Caki2 (cell line): ENCODE measurements at regions not wholly inside any gene's neighbourhood (a gene's known extent, or its start where the extent isn't known, plus 50 kb on each side); places are given as distances from the start of the nearest gene placed in this dataset.
A peak's percentile ranks its signal among the peaks of the same experiment; 100 is the strongest.

Source experiments
- DNase-seq: peaks from one replicate; pipeline ENCODE4 v3.0.0-alpha.2; 2015; ENCODE audit warnings: low read depth
- in situ Hi-C: cut with HindIII; loops from 2 replicates; pipeline ENCODE4 v1.10.0; 2016; ENCODE audit warnings: low sequenced_read_pairs, low pct_unique_long_range_greater_than_20kb, mixed read lengths

DNA sequence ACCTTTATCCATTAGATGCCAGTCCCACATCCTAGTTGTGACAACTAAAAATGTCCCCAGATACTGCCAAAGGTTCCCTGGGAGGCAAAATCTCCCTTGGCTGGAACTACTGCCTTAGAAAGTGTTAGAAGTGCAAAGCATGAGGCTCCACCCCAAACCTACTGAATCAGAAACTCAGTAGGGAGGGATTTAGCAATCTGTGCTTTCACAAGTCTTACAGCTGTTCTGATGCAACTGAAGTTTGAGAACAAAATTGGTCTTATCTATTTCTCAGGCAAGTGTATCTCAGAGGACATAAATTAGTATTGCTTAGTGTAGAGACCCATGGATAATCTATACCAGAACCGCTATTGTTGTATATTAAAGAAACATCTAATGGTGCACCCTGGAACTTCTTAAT, 70.2 kb downstream of the CLDN1 start:
- no peak for DNase-seq
- in situ Hi-C loops: no loop called here

DNA sequence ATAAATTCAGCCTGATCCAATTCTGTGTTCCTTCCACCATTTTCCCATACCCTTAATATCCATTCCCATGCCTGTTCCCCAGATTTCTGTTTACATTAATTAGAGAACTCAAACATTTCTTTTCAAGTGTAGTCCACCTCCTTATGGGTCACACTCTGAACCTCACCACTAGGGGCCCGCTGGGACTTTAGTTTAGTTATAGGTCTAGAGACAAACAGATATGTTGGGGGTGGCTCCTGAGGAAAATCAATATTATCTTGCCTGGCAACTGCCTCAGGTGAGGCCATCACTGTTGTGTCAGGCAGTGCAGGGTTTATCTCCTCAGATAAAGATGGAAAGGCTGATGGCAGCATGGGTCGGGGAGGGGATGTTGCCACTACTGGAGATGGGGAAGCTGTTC, 72.8 kb downstream of the CLDN1 start:
- no peak for DNase-seq
- in situ Hi-C loops: no loop called here

DNA sequence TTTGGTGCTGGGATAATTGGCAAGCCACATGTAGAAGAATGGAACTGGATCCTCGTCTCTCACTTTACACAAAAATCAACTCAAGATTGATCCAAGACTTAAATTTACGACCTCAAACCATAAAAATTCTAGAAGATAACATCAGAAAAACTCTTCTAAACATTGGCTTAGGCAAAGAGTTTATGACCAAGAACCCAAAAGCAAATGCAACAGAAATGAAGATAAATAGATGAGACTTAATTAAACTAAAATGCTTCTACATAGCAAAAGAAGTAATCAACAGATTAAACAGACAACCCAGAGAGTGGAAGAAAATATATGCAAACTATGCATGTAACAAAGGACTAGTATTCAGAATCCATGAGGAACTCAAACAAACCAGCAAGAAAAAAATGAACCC, 80.1 kb downstream of the CLDN1 start:
- DNase-seq: no peak
- in situ Hi-C loops: no loop called here

DNA sequence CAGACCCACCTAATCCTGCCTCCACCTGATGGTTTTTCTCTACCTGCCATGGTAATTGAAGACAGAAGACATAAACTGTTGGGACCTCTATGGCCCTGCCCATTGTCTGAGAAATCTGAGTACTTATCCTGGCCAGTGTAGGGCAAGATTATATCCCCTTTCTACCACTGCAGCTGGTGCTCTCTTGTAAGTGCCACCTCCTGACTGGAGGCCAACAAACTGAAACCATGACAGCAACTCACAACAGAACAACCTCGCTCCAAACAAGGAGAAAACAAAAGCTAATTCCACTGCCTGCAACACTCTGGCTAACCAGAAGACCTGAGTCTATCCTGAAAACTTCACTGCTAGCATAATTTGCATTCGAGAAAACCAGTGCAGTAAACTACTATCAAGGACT, 82.9 kb downstream of the CLDN1 start:
- no peak for DNase-seq
- in situ Hi-C loops: no loop called here

DNA sequence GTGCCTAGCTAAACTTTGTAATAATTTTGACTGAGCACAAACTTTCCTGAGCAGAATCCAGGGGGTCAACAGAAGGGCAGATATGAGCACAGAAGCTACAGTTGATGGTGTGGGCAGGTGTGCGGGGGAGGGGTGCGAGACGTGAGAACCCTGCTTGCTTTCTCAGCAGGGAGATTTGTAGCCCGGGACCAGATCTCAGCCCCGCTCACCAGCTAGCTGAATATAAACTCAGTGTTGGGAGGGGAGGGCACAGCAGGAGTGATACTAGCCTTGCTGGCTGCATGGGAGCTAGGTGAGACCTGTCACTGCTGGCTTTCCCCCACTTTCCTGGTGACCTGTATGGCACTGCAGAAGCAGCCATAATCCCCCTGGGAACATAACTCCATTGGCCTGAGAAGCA, 83.4 kb downstream of the CLDN1 start:
- in situ Hi-C loops: no loop called here
- no peak for DNase-seq

DNA sequence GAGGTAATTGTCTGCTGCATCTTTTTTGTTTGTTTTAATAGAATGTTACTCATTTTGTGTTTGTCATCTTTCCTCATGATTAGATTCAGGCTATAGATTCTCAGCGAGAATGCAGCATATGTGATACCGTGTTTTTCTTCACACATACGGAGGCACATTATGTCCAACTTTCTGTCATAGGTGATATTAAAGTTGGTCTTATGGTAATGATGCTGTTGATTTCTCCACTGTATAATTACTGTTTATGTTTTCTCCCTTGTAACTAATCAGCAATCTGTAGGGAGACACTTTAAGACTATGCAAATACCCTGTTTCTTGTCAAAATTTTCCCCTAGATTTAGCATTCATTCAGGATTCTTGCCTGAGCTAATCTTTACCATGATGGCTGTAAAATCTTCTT, 87.6 kb downstream of the CLDN1 start:
- no peak for DNase-seq
- in situ Hi-C loops: no loop called here

DNA sequence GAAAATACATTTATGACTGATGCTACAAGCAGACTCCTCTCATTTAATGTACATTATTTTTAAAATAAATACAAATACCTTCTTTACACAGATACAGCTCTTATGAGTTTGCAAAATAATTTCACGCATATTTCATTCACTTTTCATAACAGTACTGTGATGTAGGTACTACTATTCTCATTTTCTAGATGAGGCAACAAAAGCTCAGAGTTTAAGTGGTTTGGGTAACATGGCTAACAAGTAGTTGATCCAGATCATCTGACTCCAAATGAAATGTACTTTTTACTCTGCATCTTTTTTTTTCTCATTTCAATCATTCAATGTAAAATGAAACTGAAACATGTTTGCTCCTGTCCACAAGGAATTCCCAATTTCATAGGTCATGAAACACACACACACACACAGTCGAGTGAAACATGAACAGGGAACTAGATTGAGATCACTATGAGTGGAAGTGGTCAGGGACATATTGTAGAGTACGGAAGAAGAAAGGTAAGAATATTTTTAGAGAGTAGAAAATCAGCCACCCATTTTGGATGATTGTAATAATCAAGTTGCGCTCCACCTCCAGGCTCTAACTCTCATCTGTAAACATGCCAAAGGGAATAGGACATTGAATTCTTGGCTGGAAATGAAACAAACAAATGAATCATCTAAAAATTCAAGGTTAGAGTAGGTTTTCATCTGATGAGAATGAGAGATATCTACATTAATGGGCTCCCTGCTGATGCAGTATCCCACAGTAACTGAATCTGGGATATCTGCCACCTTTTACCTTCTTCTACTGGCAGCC, 92.4 kb downstream of the CLDN1 start:
- in situ Hi-C loops: no loop called here
- peak; percentile 71 for DNase-seq

DNA sequence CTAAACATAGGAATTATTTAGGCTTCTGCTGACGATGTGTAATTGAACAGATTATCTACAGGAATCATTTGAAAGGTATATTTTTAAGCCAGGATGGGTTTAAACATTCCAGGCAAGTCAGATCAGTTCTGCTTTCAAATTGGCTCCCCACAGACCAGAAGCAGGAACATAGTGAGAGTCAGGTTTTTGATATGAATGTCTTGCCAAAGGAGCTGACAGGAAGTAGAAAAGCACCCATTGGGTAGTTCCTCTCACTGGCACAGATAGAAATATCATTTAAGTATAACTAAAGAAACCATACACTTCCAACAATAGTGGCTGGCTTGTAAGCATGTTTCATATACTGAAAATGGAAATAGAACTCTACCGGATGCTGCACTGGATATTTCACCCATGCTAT, 95.2 kb downstream of the CLDN1 start:
- DNase-seq: no peak
- in situ Hi-C loops: no loop called here

DNA sequence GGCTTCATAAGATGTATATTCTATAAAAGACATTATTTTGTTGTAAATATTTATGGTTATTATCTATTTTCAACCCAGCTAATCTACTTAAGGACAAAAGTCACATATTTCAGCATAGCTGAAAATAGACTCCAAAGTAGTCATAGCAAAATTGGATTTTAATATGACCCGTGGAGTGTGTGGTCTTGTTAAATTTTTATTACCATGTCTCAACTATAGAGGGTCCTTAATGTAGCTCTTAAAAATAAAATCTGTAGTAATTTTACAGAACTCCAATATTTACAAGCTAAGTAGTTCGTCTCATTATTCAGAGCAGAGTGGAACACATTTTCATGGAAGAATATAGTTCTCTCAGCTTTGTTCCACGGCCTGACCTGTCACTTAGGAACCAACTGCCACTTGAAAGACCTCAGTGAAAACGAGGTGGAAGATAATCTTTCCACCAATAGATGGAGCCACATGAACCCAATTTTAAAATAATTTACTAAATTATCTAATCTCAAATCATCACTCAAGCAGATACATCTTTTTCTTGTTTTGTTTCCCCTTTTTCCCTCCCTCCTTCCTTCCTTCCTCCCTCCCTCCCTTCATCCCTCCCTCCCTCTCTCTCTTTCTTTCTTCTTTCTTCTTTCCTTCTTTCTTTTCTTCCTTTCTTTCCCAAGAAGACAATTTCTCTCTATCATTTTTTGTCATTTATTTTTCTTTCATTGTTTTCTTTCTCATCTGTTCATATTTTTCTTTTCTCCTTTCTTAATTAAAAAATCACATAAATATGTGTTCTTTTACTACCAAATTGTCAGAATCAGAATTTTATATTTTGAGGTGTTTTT, 97.2 kb downstream of the CLDN1 start:
- DNase-seq: peak; percentile 46
- in situ Hi-C loops: loop anchor here (25.0 kb wide), 1 partner anchor 263 kb away; no protein-coding TSS in a partner anchor

DNA sequence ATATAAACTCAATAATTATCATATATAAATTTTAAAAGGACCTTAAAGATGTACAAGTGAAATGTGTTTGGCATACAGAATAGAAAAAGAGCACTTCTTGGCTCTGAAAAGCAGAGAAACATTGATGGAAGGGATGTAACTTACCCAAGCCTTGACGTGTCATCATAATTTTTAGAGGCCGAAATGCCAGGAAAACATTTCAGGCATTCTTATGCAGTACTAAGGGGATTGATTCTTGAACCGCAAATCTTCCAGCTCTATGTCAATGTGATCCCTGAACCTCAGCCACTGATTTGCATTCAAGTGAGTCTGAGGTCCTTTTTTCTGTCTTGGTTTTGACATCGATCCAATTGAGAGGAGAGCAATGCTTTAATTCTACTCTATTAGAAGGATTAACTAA, 97.8 kb downstream of the CLDN1 start:
- in situ Hi-C loops: loop anchor here (25.0 kb wide), 1 partner anchor 262 kb away; no protein-coding TSS in a partner anchor
- no peak for DNase-seq

DNA sequence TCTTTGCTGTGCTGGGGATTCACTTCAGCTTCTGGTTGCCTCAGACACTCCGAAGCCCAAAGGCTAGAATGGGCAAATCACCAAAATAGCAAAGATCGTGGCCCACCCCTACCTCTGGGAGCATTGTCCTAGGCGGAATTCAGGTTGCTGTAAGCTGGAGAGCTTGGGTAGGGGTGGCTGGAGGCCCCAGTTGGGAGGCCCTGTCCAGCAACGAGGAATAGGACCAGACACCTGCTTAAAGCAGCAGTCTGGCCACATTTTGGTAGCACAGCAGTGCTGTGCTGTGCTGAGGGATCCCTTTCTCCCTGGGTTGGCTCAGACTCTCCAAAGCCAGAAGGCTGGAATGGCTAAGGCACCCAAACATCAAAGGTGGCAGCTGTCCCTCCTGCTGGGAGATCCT, 99.3 kb downstream of the CLDN1 start:
- no peak for DNase-seq
- in situ Hi-C loops: loop anchor here (25.0 kb wide), 1 partner anchor 261 kb away; no protein-coding TSS in a partner anchor

DNA sequence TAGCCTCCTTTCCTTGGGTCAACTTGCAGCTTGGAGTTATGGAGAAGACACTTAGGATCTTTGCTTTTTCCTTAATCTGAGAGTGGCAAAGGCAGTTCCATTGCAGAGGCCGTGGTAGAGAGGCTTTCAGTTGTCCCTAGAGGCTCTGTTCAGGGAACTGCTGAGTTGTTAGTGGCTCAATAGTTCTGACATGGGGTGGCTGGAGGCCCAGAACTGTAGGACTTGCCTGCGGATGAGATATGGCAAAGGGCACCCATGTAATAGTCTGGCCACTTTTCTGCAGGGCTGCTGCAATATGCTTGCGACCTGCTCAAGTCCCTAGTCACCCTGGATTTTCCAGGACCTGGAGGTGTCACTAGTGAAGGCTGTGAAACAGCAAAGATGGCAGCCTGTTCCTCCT, 99.9 kb downstream of the CLDN1 start:
- in situ Hi-C loops: loop anchor here (25.0 kb wide), 1 partner anchor 260 kb away; no protein-coding TSS in a partner anchor
- DNase-seq: no peak

DNA sequence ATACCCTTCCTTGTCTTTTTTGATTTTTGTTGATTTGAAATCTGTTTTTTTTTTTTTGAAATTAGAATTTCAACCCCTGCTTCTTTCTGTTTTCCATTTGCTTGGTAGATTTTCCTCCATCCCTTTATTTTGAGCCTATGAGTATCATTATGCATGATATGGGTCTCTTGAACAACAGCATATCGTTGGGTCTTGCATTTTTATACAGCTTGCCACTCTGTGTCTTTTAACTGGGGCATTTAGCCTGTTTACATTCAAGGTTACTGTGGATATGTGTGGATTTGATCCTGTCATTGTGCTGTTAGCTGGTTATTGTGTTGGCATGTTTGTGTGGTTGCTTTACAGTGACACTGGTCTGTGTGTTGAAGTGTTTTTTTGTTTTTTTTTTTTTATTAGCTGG, 99.7 kb upstream of the P3H2 start:
- in situ Hi-C loops: loop anchor here (25.0 kb wide), 1 partner anchor 258 kb away; no protein-coding TSS in a partner anchor

DNA sequence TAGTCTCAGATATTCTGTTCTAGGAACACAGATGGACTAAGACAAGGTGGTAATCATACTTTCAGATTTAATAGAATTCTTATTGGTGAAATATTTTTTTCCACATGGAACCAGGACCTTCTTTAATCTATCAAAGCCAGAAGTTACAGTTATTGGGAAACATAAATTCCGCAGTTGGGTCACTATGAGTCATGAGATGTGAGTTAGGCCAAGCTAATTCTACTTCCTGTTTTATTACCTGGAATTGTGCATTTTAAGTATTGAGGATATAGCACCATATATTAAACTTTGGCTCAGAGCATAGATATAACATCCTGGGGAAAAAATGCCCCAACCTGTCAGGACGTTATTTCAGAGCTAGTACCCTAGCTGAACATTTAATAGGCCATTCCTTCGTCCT, 96.4 kb upstream of the P3H2 start:
- no peak for DNase-seq
- in situ Hi-C loops: loop anchor here (25.0 kb wide), 1 partner anchor 255 kb away; no protein-coding TSS in a partner anchor

More for the DNA sequence above, 99.7 kb upstream of the P3H2 start:
- no peak for DNase-seq

DNA sequence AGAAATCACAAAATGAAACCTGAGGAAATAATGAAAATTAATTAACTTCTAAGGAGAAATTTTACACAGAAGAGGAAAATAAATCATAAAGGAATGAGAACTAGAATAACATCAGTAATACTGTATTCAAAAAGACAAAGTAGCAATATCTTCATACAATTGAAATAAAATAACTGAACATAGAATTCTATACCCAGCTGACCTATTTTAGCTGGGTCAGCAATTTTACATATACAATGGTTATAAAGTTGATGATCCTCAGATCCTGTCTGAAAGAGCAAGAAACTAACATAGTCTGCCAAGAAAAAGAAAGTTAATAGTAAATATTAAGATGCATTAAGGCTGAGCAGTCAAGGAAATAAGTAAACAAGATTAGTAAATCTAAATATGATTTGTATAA, 93.0 kb upstream of the P3H2 start:
- in situ Hi-C loops: loop anchor here (25.0 kb wide), 1 partner anchor 251 kb away; no protein-coding TSS in a partner anchor

DNA sequence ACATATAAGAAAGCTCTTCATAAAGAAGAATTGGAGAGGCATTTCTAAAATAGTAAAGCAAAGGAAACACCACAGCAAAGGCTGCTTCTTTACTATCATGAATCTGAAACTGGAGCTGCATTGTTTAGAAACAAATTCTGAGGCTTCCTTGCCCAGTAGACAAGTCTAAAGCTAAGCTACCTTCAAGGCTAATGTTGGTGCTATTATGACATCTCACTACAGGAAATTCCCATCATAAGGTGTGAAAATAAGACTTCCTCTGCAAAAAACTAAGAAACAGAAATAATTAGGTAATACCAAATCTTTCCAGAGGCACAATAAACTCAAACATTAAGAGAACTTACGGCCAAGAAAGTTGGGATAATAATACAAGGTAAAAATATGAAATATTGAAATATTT, 89.9 kb upstream of the P3H2 start:
- no peak for DNase-seq
- in situ Hi-C loops: loop anchor here (25.0 kb wide), 1 partner anchor 248 kb away; no protein-coding TSS in a partner anchor

More for the DNA sequence above, 93.0 kb upstream of the P3H2 start:
- no peak for DNase-seq

DNA sequence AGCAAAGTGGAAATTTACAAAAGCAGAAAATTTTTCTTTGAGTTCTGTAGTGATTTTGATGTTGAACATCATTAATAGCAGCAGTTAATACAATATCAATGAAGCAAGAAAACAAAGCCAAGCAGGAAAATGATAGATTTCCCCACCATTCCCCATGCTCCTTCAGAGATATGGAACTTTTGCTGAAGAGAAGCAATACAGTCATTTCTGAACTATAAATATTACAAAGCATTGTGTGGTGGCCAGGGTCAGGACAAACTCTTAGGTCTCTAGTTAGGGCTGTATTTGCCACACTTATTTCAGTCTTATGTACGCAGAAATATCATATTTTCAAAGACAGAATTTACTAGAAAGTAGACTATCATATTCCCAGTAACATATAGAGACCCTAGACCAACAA, 88.8 kb upstream of the P3H2 start:
- in situ Hi-C loops: loop anchor here (25.0 kb wide), 1 partner anchor 247 kb away; no protein-coding TSS in a partner anchor
- DNase-seq: no peak

DNA sequence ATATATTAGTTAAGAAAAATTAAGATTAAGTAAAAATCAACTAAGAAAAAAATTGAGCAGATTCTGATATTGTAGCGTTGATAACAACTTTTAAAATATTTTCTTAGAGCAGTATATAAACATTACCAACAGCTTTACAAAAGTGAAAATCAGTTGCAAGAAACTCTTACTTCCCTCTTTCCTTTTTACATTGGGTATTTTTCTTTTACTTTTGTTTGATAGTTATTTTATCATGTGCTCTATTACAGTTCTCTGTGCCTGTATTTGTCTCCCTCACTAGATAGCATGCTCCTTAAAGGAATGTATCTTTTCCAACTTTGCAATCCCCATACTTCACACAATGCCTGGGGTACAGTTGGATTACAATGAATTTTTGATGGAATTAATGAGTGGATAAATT, 87.5 kb upstream of the P3H2 start:
- in situ Hi-C loops: loop anchor here (25.0 kb wide), 1 partner anchor 246 kb away; no protein-coding TSS in a partner anchor
- DNase-seq: no peak

DNA sequence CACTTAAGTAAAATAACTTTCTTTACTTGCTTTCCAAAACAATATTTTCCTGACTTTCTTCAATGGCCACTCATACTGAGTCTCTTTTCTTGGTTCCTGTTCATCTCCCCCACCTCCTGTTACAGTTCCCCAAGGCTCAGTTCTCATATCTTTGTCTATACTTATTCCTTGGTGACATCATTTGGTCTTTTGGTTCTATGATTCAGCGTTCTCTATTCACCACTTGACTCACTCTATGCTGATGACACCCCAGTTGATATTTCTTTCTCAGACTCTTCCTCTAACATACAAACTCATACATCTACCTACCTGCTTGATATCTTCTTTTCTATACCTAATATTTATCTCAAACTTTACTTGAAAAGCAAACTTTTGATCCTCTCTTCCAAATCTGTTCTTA, 85.0 kb upstream of the P3H2 start:
- in situ Hi-C loops: loop anchor here (25.0 kb wide), 1 partner anchor 243 kb away; no protein-coding TSS in a partner anchor
- peak; percentile 50 for DNase-seq
